ENCODE measurements at regions not wholly inside any gene's neighbourhood (a gene's known extent, or its start where the extent isn't known, plus 50 kb on each side); places are given as distances from the start of the nearest gene placed in this dataset.

DNA sequence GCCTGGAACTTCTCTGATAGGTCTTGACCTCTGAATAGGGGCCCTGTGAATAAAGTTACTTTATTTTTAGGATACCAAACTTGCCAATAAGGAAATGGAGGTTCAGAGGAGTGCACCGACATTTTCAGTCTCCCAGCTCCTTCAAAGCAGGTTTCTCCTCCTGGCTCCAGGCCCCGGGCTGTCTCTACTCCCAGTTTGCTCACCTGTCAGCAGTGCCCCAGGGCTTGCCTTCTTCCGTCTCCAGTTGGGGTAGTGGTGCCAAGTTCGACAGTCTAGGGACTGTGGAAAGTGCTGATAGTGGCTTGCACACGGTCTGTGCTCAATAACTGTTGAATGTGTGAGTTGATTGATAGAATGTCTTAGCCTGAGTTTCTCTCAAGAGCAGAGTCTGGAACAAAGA is 149.2 kb downstream of the ACTL8 start (continued):
- TF ChIP-seq, protein P1, sequence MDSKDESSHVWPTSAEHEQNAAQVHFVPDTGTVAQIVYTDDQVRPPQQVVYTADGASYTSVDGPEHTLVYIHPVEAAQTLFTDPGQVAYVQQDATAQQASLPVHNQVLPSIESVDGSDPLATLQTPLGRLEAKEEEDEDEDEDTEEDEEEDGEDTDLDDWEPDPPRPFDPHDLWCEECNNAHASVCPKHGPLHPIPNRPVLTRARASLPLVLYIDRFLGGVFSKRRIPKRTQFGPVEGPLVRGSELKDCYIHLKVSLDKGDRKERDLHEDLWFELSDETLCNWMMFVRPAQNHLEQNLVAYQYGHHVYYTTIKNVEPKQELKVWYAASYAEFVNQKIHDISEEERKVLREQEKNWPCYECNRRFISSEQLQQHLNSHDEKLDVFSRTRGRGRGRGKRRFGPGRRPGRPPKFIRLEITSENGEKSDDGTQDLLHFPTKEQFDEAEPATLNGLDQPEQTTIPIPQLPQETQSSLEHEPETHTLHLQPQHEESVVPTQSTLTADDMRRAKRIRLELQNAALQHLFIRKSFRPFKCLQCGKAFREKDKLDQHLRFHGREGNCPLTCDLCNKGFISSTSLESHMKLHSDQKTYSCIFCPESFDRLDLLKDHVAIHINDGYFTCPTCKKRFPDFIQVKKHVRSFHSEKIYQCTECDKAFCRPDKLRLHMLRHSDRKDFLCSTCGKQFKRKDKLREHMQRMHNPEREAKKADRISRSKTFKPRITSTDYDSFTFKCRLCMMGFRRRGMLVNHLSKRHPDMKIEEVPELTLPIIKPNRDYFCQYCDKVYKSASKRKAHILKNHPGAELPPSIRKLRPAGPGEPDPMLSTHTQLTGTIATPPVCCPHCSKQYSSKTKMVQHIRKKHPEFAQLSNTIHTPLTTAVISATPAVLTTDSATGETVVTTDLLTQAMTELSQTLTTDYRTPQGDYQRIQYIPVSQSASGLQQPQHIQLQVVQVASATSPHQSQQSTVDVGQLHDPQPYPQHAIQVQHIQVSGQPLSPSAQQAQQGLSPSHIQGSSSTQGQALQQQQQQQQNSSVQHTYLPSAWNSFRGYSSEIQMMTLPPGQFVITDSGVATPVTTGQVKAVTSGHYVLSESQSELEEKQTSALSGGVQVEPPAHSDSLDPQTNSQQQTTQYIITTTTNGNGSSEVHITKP (tag by site-specific recombination; IDR thresholded peaks at IDR 0.05): no peak
- no peak for TF ChIP-seq ZNF140 (tag by site-specific recombination; IDR thresholded peaks at IDR 0.05)
- TF ChIP-seq, protein P2, sequence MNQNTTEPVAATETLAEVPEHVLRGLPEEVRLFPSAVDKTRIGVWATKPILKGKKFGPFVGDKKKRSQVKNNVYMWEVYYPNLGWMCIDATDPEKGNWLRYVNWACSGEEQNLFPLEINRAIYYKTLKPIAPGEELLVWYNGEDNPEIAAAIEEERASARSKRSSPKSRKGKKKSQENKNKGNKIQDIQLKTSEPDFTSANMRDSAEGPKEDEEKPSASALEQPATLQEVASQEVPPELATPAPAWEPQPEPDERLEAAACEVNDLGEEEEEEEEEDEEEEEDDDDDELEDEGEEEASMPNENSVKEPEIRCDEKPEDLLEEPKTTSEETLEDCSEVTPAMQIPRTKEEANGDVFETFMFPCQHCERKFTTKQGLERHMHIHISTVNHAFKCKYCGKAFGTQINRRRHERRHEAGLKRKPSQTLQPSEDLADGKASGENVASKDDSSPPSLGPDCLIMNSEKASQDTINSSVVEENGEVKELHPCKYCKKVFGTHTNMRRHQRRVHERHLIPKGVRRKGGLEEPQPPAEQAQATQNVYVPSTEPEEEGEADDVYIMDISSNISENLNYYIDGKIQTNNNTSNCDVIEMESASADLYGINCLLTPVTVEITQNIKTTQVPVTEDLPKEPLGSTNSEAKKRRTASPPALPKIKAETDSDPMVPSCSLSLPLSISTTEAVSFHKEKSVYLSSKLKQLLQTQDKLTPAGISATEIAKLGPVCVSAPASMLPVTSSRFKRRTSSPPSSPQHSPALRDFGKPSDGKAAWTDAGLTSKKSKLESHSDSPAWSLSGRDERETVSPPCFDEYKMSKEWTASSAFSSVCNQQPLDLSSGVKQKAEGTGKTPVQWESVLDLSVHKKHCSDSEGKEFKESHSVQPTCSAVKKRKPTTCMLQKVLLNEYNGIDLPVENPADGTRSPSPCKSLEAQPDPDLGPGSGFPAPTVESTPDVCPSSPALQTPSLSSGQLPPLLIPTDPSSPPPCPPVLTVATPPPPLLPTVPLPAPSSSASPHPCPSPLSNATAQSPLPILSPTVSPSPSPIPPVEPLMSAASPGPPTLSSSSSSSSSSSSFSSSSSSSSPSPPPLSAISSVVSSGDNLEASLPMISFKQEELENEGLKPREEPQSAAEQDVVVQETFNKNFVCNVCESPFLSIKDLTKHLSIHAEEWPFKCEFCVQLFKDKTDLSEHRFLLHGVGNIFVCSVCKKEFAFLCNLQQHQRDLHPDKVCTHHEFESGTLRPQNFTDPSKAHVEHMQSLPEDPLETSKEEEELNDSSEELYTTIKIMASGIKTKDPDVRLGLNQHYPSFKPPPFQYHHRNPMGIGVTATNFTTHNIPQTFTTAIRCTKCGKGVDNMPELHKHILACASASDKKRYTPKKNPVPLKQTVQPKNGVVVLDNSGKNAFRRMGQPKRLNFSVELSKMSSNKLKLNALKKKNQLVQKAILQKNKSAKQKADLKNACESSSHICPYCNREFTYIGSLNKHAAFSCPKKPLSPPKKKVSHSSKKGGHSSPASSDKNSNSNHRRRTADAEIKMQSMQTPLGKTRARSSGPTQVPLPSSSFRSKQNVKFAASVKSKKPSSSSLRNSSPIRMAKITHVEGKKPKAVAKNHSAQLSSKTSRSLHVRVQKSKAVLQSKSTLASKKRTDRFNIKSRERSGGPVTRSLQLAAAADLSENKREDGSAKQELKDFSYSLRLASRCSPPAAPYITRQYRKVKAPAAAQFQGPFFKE (tag by site-specific recombination; IDR thresholded peaks at IDR 0.05; ENCODE audit: borderline replicate concordance): no peak
- TF ChIP-seq ZNF175 (tag by site-specific recombination; IDR thresholded peaks at IDR 0.05): no peak

DNA sequence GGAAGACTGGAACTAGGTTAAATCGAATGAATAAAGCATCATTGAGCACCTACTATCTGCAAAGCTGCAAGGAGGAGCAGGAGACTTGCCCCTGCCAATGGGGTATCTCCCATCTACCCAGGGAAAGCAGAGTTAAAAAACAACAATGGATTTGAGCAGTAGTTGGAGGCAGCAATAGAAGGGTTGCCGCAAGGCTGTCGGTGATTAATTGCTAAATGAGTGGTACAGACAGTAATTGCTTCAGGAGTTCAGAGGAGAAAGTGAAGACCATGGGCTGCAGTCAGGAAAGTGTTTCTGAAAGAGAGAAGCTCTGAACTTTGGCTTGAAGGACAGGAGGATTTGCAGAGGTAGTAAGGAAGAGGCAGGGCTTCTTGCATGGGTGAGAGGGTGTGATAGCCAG is 152.9 kb downstream of the ACTL8 start:
- Histone ChIP-seq H3K9me3 (ENCODE audit: control insufficient read depth, insufficient read depth, low read depth, low read length) (no peaks in the 10 kb centered on the region), H3K4me3 (ENCODE audit: low read depth, low read length) (no peak overlapping the region), H3K36me3 (ENCODE audit: control insufficient read depth in 2 of 2, insufficient read depth in 1 of 2, low read length in 2 of 2) (no peaks in the 10 kb centered on the region), H3K4me1 (ENCODE audit: control insufficient read depth, insufficient read depth, low read length) (0 out of 2 replicates have a peak, but pooled peaks cover 4% of the 10 kb centered on the region), H3K27ac (ENCODE audit: extremely low read depth, low read depth, low read length) (no peak overlapping the region)
- POLR2A ChIA-PET: no interaction called here
- TF ChIP-seq, protein P3, sequence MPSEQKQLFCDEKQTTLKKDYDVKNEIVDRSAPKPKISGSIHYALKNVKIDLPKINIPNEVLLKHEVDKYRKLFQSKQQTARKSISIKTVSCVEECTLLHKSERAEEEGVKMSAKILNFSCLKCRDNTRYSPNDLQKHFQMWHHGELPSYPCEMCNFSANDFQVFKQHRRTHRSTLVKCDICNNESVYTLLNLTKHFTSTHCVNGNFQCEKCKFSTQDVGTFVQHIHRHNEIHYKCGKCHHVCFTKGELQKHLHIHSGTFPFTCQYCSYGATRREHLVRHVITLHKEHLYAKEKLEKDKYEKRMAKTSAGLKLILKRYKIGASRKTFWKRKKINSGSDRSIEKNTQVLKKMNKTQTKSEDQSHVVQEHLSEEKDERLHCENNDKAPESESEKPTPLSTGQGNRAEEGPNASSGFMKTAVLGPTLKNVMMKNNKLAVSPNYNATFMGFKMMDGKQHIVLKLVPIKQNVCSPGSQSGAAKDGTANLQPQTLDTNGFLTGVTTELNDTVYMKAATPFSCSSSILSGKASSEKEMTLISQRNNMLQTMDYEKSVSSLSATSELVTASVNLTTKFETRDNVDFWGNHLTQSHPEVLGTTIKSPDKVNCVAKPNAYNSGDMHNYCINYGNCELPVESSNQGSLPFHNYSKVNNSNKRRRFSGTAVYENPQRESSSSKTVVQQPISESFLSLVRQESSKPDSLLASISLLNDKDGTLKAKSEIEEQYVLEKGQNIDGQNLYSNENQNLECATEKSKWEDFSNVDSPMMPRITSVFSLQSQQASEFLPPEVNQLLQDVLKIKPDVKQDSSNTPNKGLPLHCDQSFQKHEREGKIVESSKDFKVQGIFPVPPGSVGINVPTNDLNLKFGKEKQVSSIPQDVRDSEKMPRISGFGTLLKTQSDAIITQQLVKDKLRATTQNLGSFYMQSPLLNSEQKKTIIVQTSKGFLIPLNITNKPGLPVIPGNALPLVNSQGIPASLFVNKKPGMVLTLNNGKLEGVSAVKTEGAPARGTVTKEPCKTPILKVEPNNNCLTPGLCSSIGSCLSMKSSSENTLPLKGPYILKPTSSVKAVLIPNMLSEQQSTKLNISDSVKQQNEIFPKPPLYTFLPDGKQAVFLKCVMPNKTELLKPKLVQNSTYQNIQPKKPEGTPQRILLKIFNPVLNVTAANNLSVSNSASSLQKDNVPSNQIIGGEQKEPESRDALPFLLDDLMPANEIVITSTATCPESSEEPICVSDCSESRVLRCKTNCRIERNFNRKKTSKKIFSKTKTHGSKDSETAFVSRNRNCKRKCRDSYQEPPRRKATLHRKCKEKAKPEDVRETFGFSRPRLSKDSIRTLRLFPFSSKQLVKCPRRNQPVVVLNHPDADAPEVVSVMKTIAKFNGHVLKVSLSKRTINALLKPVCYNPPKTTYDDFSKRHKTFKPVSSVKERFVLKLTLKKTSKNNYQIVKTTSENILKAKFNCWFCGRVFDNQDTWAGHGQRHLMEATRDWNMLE (tag by site-specific recombination; conservative IDR thresholded peaks at IDR 0.05; ENCODE audit: low read depth): no peak
- TF ChIP-seq ZNF266 (tag by site-specific recombination; IDR thresholded peaks at IDR 0.05; ENCODE audit: low read depth): no peak
- TF ChIP-seq, protein P4, sequence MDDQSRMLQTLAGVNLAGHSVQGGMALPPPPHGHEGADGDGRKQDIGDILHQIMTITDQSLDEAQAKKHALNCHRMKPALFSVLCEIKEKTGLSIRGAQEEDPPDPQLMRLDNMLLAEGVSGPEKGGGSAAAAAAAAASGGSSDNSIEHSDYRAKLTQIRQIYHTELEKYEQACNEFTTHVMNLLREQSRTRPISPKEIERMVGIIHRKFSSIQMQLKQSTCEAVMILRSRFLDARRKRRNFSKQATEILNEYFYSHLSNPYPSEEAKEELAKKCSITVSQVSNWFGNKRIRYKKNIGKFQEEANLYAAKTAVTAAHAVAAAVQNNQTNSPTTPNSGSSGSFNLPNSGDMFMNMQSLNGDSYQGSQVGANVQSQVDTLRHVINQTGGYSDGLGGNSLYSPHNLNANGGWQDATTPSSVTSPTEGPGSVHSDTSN (CRISPR knock-in tag; IDR thresholded peaks at IDR 0.05): no peak
- no peak for TF ChIP-seq ZNF221 (tag by site-specific recombination; IDR thresholded peaks at IDR 0.05; ENCODE audit: borderline replicate concordance)
- TF ChIP-seq ZNF112 (tag by site-specific recombination; IDR thresholded peaks at IDR 0.05): no peak
- TF ChIP-seq KLF16 (tag by site-specific recombination; IDR thresholded peaks at IDR 0.05): no peak
- no peak for TF ChIP-seq ZNF629 (tag by site-specific recombination; IDR thresholded peaks at IDR 0.05)
- TF ChIP-seq, protein P5, sequence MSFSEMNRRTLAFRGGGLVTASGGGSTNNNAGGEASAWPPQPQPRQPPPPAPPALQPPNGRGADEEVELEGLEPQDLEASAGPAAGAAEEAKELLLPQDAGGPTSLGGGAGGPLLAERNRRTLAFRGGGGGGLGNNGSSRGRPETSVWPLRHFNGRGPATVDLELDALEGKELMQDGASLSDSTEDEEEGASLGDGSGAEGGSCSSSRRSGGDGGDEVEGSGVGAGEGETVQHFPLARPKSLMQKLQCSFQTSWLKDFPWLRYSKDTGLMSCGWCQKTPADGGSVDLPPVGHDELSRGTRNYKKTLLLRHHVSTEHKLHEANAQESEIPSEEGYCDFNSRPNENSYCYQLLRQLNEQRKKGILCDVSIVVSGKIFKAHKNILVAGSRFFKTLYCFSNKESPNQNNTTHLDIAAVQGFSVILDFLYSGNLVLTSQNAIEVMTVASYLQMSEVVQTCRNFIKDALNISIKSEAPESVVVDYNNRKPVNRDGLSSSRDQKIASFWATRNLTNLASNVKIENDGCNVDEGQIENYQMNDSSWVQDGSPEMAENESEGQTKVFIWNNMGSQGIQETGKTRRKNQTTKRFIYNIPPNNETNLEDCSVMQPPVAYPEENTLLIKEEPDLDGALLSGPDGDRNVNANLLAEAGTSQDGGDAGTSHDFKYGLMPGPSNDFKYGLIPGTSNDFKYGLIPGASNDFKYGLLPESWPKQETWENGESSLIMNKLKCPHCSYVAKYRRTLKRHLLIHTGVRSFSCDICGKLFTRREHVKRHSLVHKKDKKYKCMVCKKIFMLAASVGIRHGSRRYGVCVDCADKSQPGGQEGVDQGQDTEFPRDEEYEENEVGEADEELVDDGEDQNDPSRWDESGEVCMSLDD (tag by site-specific recombination; IDR thresholded peaks at IDR 0.05): no peak
- no peak for TF ChIP-seq SCRT2 (tag by site-specific recombination; IDR thresholded peaks at IDR 0.05)
- TF ChIP-seq ZNF776 (tag by site-specific recombination; IDR thresholded peaks at IDR 0.05; ENCODE audit: borderline replicate concordance): no peak
- TF ChIP-seq, protein P6, sequence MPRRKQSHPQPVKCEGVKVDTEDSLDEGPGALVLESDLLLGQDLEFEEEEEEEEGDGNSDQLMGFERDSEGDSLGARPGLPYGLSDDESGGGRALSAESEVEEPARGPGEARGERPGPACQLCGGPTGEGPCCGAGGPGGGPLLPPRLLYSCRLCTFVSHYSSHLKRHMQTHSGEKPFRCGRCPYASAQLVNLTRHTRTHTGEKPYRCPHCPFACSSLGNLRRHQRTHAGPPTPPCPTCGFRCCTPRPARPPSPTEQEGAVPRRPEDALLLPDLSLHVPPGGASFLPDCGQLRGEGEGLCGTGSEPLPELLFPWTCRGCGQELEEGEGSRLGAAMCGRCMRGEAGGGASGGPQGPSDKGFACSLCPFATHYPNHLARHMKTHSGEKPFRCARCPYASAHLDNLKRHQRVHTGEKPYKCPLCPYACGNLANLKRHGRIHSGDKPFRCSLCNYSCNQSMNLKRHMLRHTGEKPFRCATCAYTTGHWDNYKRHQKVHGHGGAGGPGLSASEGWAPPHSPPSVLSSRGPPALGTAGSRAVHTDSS (tag by site-specific recombination; IDR thresholded peaks at IDR 0.05): no peak
- no peak for TF ChIP-seq IKZF3 (tag by site-specific recombination; IDR thresholded peaks at IDR 0.05)
- CTCF ChIA-PET: interaction anchor here (0.6 to 0.7 kb wide), 2 partner anchors 34 to 413 kb away, joined by 3 to 4 read pairs; no protein-coding TSS in a partner anchor
